Peyer's patch (tissue), 4 donors: ENCODE measurements at regions not wholly inside any gene's neighbourhood (a gene's known extent, or its start where the extent isn't known, plus 50 kb on each side); places are given as distances from the start of the nearest gene placed in this dataset.

ENCODE experiments used
- DNase-seq, 3 donors: peaks; one replicate each; pipeline ENCODE4 v3.0.0-alpha.2; 2017 to 2019
- H3K27ac ChIP-seq, 4 donors: fragments of 200-600 bp; sonication (generic); one replicate each; pipeline ENCODE4 v1.5.1; 2016 to 2019
- H3K27me3 ChIP-seq, 2 donors: fragments of 200-600 bp; sonication (generic); one replicate each; pipeline ENCODE4 v1.5.1; 2019
- H3K36me3 ChIP-seq, 3 donors: fragments of 200-600 bp; sonication (generic); one replicate each; pipeline ENCODE4 v1.5.1; 2016 to 2019
- H3K4me1 ChIP-seq, 4 donors: fragments of 200-600 bp; sonication (generic); one replicate each; pipeline ENCODE4 v1.5.1; 2016 to 2019
- H3K4me3 ChIP-seq, 4 donors: fragments of 200-600 bp; sonication (generic); 1 replicate in 3 of 4; 2 replicates in 1 of 4; pipeline ENCODE4 v1.5.1; 2016 to 2019; ENCODE audit warnings: mild to moderate bottlenecking in 1 of 4
- H3K9me3 ChIP-seq, 4 donors: fragments of 200-600 bp; sonication (generic); one replicate each; pipeline ENCODE4 v1.5.1; 2016 to 2019; ENCODE audit warnings: mild to moderate bottlenecking in 1 of 4
- CTCF ChIP-seq, 6 experiments: fragments of 450-650 bp in 4 of 6; fragments of 200-600 bp in 2 of 6; sonication (generic) in 1 of 6; IDR thresholded peaks; one replicate each; pipeline ENCODE4 v1.5.1; 2017 to 2019; ENCODE audit warnings: antibody characterized with exemption in 6 of 6, mild to moderate bottlenecking in 3 of 6, moderate library complexity in 1 of 6
- POLR2A ChIP-seq, 2 donors: fragments of 450-650 bp; IDR thresholded peaks; one replicate each; pipeline ENCODE4 v1.5.1; 2017; ENCODE audit warnings: antibody characterized with exemption in 2 of 2, mild to moderate bottlenecking in 2 of 2, moderate library complexity in 2 of 2

GRCh38 chr9:82147798-82148425 is 159.3 kb downstream of the SPATA31D1 start:
- Histone ChIP-seq H3K27me3 (no peaks in the 10 kb centered on the region), H3K4me1 (no peaks in the 10 kb centered on the region), H3K9me3 (no peaks in the 10 kb centered on the region), H3K27ac (no peak overlapping the region), H3K4me3 (no peak overlapping the region), H3K36me3 (no peaks in the 10 kb centered on the region)
- no peak for DNase-seq
- TF ChIP-seq CTCF (IDR thresholded peaks at IDR 0.05) (no peak), POLR2A (IDR thresholded peaks at IDR 0.05) (no peak)

GRCh38 chr9:82148426-82148810 is 159.8 kb downstream of the SPATA31D1 start:
- no peaks in the 10 kb centered on the region for H3K4me1 ChIP-seq
- TF ChIP-seq POLR2A (IDR thresholded peaks at IDR 0.05), result no peak
- no peak for TF ChIP-seq CTCF (IDR thresholded peaks at IDR 0.05)
- no peak overlapping the region for H3K4me3 ChIP-seq
- no peak overlapping the region for H3K27ac ChIP-seq
- H3K27me3 ChIP-seq, result no peaks in the 10 kb centered on the region
- DNase-seq, result no peak
- H3K36me3 ChIP-seq, result no peaks in the 10 kb centered on the region
- no peaks in the 10 kb centered on the region for H3K9me3 ChIP-seq

- no peak overlapping the region for H3K4me3 ChIP-seq
Observed at GRCh38 chr9:82148901-82149461, 160.4 kb downstream of the SPATA31D1 start.

GRCh38 chr9:82149501-82149946 is 161.0 kb downstream of the SPATA31D1 start:
- TF ChIP-seq CTCF (IDR thresholded peaks at IDR 0.05) (no peak), POLR2A (IDR thresholded peaks at IDR 0.05) (no peak)
- H3K27ac ChIP-seq, result no peak overlapping the region
- no peaks in the 10 kb centered on the region for H3K27me3 ChIP-seq
- no peak overlapping the region for H3K4me3 ChIP-seq
- DNase-seq, result no peak
- no peaks in the 10 kb centered on the region for H3K36me3 ChIP-seq
- no peaks in the 10 kb centered on the region for H3K9me3 ChIP-seq
- H3K4me1 ChIP-seq, result no peaks in the 10 kb centered on the region

More at GRCh38 chr9:82148901-82149461, 160.4 kb downstream of the SPATA31D1 start:
- no peaks in the 10 kb centered on the region for H3K9me3 ChIP-seq
- no peaks in the 10 kb centered on the region for H3K27me3 ChIP-seq
- H3K36me3 ChIP-seq, result no peaks in the 10 kb centered on the region
- DNase-seq, result no peak
- no peaks in the 10 kb centered on the region for H3K4me1 ChIP-seq
- TF ChIP-seq POLR2A (IDR thresholded peaks at IDR 0.05) (no peak), CTCF (IDR thresholded peaks at IDR 0.05) (no peak)
- no peak overlapping the region for H3K27ac ChIP-seq

- Histone ChIP-seq H3K4me1 (no peaks in the 10 kb centered on the region), H3K9me3 (no peaks in the 10 kb centered on the region), H3K4me3 (no peak overlapping the region), H3K36me3 (no peaks in the 10 kb centered on the region), H3K27ac (no peak overlapping the region), H3K27me3 (no peaks in the 10 kb centered on the region)
- DNase-seq, result no peak
- no peak for TF ChIP-seq POLR2A (IDR thresholded peaks at IDR 0.05)
- TF ChIP-seq CTCF (IDR thresholded peaks at IDR 0.05), result no peak
Observed at GRCh38 chr9:82152181-82152580, 163.6 kb downstream of the SPATA31D1 start.
